Endodermal cell (in vitro differentiated cells): ENCODE measurements at regions not wholly inside any gene's neighbourhood (a gene's known extent, or its start where the extent isn't known, plus 50 kb on each side); places are given as distances from the start of the nearest gene placed in this dataset.

Experiments
- DNase-seq: peaks from one replicate; pipeline ENCODE4 v3.0.0-alpha.2; 2017
- H3K27ac ChIP-seq: 2 replicates; pipeline ENCODE4 v1.5.1; 2013; ENCODE audit warnings: mild to moderate bottlenecking, low read depth, low read length, moderate library complexity
- H3K27me3 ChIP-seq: 2 replicates; pipeline ENCODE4 v1.6.1; 2013; ENCODE audit warnings: mild to moderate bottlenecking, low read length, moderate library complexity; ENCODE audit not compliant: insufficient read depth, control insufficient read depth, poor library complexity, severe bottlenecking
- H3K36me3 ChIP-seq: 2 replicates; pipeline ENCODE4 v1.7.0; 2013; ENCODE audit warnings: mild to moderate bottlenecking, low read length, moderate library complexity; ENCODE audit not compliant: control insufficient read depth, insufficient read depth
- H3K4me1 ChIP-seq: one replicate; pipeline ENCODE4 v1.7.0; 2013; ENCODE audit warnings: low read length; ENCODE audit not compliant: control insufficient read depth, insufficient read depth
- H3K4me3 ChIP-seq: 2 replicates; pipeline ENCODE4 v1.5.1; 2013; ENCODE audit warnings: mild to moderate bottlenecking, low read length, moderate library complexity
- H3K9ac ChIP-seq: 2 replicates; pipeline ENCODE4 v1.6.1; 2013; ENCODE audit warnings: mild to moderate bottlenecking, low read length, moderate library complexity; ENCODE audit not compliant: poor library complexity, severe bottlenecking; ENCODE audit errors: extremely low read depth
- H3K9me3 ChIP-seq: 2 replicates; pipeline ENCODE4 v1.6.1; 2013; ENCODE audit warnings: mild to moderate bottlenecking, low read length, moderate library complexity; ENCODE audit not compliant: control insufficient read depth
- H3K27ac Mint-ChIP-seq: 2 replicates; pipeline ENCODE4 v1.8.0; 2020; ENCODE audit warnings: mixed read lengths
- H3K27me3 Mint-ChIP-seq: 2 replicates; pipeline ENCODE4 v1.8.0; 2021; ENCODE audit warnings: mild to moderate bottlenecking, mixed read lengths; ENCODE audit not compliant: insufficient read depth
- H3K36me3 Mint-ChIP-seq: 2 replicates; pipeline ENCODE4 v1.8.0; 2020; ENCODE audit warnings: low read depth, mixed read lengths
- H3K4me1 Mint-ChIP-seq: 2 replicates; pipeline ENCODE4 v1.8.0; 2020; ENCODE audit warnings: mixed read lengths
- H3K4me3 Mint-ChIP-seq: 2 replicates; pipeline ENCODE4 v1.8.0; 2020; ENCODE audit warnings: mild to moderate bottlenecking, moderate library complexity, mixed read lengths
- H3K9me3 Mint-ChIP-seq: 2 replicates; pipeline ENCODE4 v1.8.0; 2020; ENCODE audit warnings: mild to moderate bottlenecking, mixed read lengths
- WGBS, 2 experiments: methylation state at CpG; one replicate each; pipeline versions ENCODE4 v1.1.5 to v1.1.7; 2013; ENCODE audit warnings: missing lambda C conversion rate in 2 of 2, mixed read lengths in 1 of 2; ENCODE audit not compliant: insufficient coverage in 1 of 2, insufficient read length in 1 of 2; 5-methylcytosine and 5-hydroxymethylcytosine counted together
- TF ChIP-seq, protein P1 (sequence below): fragments of 200-600 bp; sonication (generic); conservative IDR thresholded peaks from 2 replicates; pipeline ENCODE4 v1.5.0; 2021; ENCODE audit warnings: antibody characterized with exemption, mild to moderate bottlenecking

DNA sequence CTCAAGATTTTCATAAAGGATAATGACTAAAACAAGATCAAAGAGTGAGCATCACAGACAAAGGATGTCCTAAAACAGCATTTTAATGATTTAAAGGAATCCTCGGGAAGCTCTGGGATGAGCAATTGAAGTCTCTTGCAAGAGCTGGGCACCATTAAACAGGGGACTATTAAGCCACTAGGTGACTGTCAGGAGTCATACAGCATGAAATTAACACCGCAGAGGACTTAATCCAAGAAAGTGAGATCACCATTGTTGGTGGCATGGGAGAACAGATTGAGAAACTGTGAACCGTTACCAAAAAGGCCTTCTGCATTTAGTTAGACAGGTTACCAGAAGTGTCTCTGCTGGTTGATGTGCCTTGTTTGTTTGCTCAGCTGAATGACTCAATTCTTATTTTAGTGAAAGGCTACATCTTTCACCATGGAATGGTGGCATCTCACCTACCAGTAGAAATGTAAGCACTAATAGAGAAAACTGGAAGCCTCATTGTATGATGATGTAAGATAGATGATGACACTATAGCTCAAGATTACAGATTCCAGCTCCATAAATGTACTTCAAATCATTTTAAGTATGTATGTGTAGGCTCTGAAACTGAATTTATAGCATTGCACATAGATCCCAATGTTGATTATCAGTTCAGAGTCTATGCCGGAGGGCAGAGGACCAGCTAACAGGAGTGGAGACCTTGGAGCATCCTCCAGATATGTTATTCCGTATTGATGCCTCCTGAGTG, 427.6 kb downstream of the SUCLG1 start:
- Histone ChIP-seq H3K27me3 (no peaks in the 10 kb centered on the region), H3K36me3 (no peaks in the 10 kb centered on the region), H3K9ac (no peak overlapping the region), H3K4me1 (no peaks in the 10 kb centered on the region), H3K4me3 (no peak overlapping the region), H3K27ac (no peak overlapping the region), H3K9me3 (no peaks in the 10 kb centered on the region)
- peaks cover 13% of the 10 kb centered on the region for H3K4me1 Mint-ChIP-seq
- H3K4me3 Mint-ChIP-seq: no peak overlapping the region
- WGBS, 2 experiments: 84 to 94% methylated on average over 4 to 5 of the region's 5 CpGs
- TF ChIP-seq, protein P1, sequence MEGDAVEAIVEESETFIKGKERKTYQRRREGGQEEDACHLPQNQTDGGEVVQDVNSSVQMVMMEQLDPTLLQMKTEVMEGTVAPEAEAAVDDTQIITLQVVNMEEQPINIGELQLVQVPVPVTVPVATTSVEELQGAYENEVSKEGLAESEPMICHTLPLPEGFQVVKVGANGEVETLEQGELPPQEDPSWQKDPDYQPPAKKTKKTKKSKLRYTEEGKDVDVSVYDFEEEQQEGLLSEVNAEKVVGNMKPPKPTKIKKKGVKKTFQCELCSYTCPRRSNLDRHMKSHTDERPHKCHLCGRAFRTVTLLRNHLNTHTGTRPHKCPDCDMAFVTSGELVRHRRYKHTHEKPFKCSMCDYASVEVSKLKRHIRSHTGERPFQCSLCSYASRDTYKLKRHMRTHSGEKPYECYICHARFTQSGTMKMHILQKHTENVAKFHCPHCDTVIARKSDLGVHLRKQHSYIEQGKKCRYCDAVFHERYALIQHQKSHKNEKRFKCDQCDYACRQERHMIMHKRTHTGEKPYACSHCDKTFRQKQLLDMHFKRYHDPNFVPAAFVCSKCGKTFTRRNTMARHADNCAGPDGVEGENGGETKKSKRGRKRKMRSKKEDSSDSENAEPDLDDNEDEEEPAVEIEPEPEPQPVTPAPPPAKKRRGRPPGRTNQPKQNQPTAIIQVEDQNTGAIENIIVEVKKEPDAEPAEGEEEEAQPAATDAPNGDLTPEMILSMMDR: no peak
- H3K9me3 Mint-ChIP-seq: no peaks in the 10 kb centered on the region
- H3K27me3 Mint-ChIP-seq: peaks cover 2% of the 10 kb centered on the region
- no peak for DNase-seq
- H3K27ac Mint-ChIP-seq: no peak overlapping the region
- no peaks in the 10 kb centered on the region for H3K36me3 Mint-ChIP-seq

DNA sequence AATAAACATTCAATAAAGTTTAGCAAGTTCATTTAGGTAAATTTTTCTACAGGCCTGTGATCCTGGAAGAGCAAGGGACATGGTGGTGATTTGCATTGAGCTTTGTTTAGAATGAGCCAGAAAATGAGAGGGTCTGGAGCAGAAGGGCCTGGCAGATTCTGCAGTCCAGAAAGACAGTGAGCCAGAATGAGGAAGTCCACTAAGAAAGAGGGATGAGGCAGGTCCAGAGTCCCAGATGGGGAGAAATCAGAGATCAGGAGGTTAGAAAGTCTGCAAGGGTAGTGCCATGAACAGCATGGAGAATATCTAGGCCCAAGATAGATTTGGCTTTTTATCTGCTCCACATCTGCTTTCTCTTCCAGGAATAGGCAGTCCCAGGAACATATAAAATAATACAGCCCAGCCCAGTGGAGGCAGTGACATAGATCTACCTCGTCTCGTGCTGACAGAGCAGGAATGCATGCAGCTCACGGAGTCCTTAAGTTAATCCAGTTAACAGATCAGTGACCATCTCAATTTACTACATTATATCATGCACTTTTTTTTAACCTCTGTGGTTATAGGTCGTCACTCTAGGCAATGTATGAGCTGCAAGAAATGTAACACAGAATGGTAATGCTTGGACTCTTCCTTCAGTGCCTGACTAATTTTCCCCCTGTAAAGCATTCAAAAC, 429.0 kb downstream of the SUCLG1 start:
- H3K36me3 ChIP-seq: no peaks in the 10 kb centered on the region
- no peak overlapping the region for H3K9ac ChIP-seq
- TF ChIP-seq, protein P1: no peak
- no peaks in the 10 kb centered on the region for H3K9me3 ChIP-seq
- H3K36me3 Mint-ChIP-seq: no peaks in the 10 kb centered on the region
- no peaks in the 10 kb centered on the region for H3K9me3 Mint-ChIP-seq
- H3K4me1 ChIP-seq: no peaks in the 10 kb centered on the region
- H3K27me3 ChIP-seq: no peaks in the 10 kb centered on the region
- no peak overlapping the region for H3K4me3 Mint-ChIP-seq
- H3K27ac ChIP-seq: no peak overlapping the region
- no peak overlapping the region for H3K4me3 ChIP-seq
- no peak for DNase-seq
- H3K27me3 Mint-ChIP-seq: peaks cover 2% of the 10 kb centered on the region
- H3K4me1 Mint-ChIP-seq: peaks cover 13% of the 10 kb centered on the region
- 85 to 97% methylated on average over 4 of the region's 4 CpGs for WGBS, 2 experiments
- peak overlapping the region; percentile 28 for H3K27ac Mint-ChIP-seq

DNA sequence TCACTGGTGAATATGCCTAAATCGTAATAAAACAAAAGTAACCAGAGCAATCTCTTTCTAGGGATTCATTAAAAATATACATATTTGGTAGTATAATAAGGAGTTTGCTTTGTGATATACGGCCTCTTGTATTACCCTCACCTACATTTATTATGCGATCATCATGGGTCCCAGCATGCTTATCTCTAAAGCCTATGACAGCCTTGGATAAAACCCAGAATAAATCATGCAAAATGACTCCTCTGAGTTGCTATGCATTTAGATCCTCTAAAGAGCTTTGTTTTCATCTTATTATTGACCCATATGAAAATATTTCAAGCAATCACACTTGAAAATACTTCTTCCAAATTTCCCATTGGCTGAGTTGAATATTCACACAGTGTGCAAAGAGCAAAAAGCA, 432.3 kb downstream of the SUCLG1 start:
- Histone ChIP-seq H3K27ac (no peak overlapping the region), H3K27me3 (no peaks in the 10 kb centered on the region), H3K4me1 (no peaks in the 10 kb centered on the region), H3K9ac (no peak overlapping the region), H3K36me3 (no peaks in the 10 kb centered on the region), H3K4me3 (no peak overlapping the region), H3K9me3 (no peaks in the 10 kb centered on the region)
- TF ChIP-seq, protein P1: no peak
- no peaks in the 10 kb centered on the region for H3K9me3 Mint-ChIP-seq
- H3K36me3 Mint-ChIP-seq: no peaks in the 10 kb centered on the region
- H3K27ac Mint-ChIP-seq: no peak overlapping the region
- peaks cover 2% of the 10 kb centered on the region for H3K27me3 Mint-ChIP-seq
- no peak for DNase-seq
- peaks cover 13% of the 10 kb centered on the region for H3K4me1 Mint-ChIP-seq
- 89 to 100% methylated on average over 1 to 2 of the region's 3 CpGs for WGBS, 2 experiments
- no peak overlapping the region for H3K4me3 Mint-ChIP-seq
